B cell (primary cell): ENCODE measurements at regions not wholly inside any gene's neighbourhood (a gene's known extent, or its start where the extent isn't known, plus 50 kb on each side); places are given as distances from the start of the nearest gene placed in this dataset.

Source experiments
- ATAC-seq: fragments of 200-7000 bp; cut with Tn5 transposase; one replicate; pipeline ENCODE4 v1.10.0; 2021; ENCODE audit warnings: low read depth, mild to moderate bottlenecking, moderate number of reproducible peaks, moderate library complexity
- CTCF ChIA-PET: fragments of 350-600 bp; sonication (Branson Sonifier 250); formaldehyde crosslinking; loops from one replicate; lab custom pipeline; 2021; ENCODE audit warnings: antibody characterized with exemption, inconsistent platforms; lab: Charles Lee
- POLR2A ChIA-PET: fragments of 350-600 bp; sonication (Branson Sonifier 250); formaldehyde crosslinking; loops from one replicate; lab custom pipeline; 2021; ENCODE audit warnings: antibody characterized with exemption; lab: Charles Lee
- DNase-seq: peaks from one replicate; pipeline ENCODE4 v3.0.0; 2013
- H2AFZ ChIP-seq: 2 replicates; pipeline ENCODE4 v1.6.1; 2012; ENCODE audit warnings: mild to moderate bottlenecking, low read depth, low read length; ENCODE audit not compliant: insufficient read depth, poor library complexity, severe bottlenecking
- H3K27ac ChIP-seq, 2 donors: 1 replicate in 1 of 2; 2 replicates in 1 of 2; pipeline ENCODE4 v1.5.1; 2012 to 2013; ENCODE audit warnings: low read length in 2 of 2, mild to moderate bottlenecking in 2 of 2, moderate library complexity in 1 of 2
- H3K27me3 ChIP-seq, 4 experiments: fragments of 200-600 bp in 1 of 4; sonication (generic) in 1 of 4; replicated peaks in 1 of 4; 1 replicate in 2 of 4; 2 replicates in 2 of 4; pipeline versions ENCODE4 v1.6.1 to v1.7.0; 2013 to 2016; ENCODE audit warnings: low read length in 3 of 4, mild to moderate bottlenecking in 2 of 4, mixed read lengths in 1 of 4, moderate library complexity in 1 of 4; ENCODE audit not compliant: insufficient read depth in 4 of 4, control insufficient read depth in 3 of 4; ENCODE audit errors: control extremely low read depth in 1 of 4
- H3K36me3 ChIP-seq, 2 experiments: replicated peaks in 1 of 2; 1 replicate in 1 of 2; 2 replicates in 1 of 2; pipeline versions ENCODE4 v1.6.1 to v1.7.1; 2013; ENCODE audit warnings: low read length in 1 of 2; ENCODE audit not compliant: insufficient read depth in 2 of 2, control insufficient read depth in 1 of 2; ENCODE audit errors: control extremely low read depth in 1 of 2, extremely low read depth in 1 of 2
- H3K4me1 ChIP-seq, 2 donors: fragments of 200-600 bp in 1 of 2; sonication (generic) in 1 of 2; 1 replicate in 1 of 2; 2 replicates in 1 of 2; pipeline versions ENCODE4 v1.5.1 to v1.6.1; 2013 to 2017; ENCODE audit warnings: low read length in 2 of 2; ENCODE audit not compliant: control insufficient read depth in 2 of 2, insufficient read depth in 2 of 2
- H3K4me2 ChIP-seq: replicated peaks from 2 replicates; pipeline ENCODE3; 2012; ENCODE audit warnings: mild to moderate bottlenecking, low read depth, low read length; ENCODE audit not compliant: poor library complexity, severe bottlenecking
- H3K4me3 ChIP-seq, 5 experiments: fragments of 200-600 bp in 1 of 5; sonication (generic) in 1 of 5; 1 replicate in 3 of 5; 2 replicates in 2 of 5; pipeline versions ENCODE4 v1.5.1 to v1.7.0; 2011 to 2016; ENCODE audit warnings: low read length in 4 of 5, mild to moderate bottlenecking in 4 of 5, low read depth in 2 of 5, control low read depth in 1 of 5, moderate library complexity in 1 of 5; ENCODE audit not compliant: insufficient read depth in 1 of 5; ENCODE audit errors: control extremely low read depth in 1 of 5, extremely low read depth in 1 of 5
- H3K79me2 ChIP-seq: fragments of 200-600 bp; sonication (generic); one replicate; pipeline ENCODE4 v1.6.0; 2016; ENCODE audit warnings: low read length; ENCODE audit not compliant: control insufficient read depth, insufficient read depth
- H3K9ac ChIP-seq: fragments of 200-600 bp; sonication (generic); 2 replicates; pipeline ENCODE4 v1.6.1; 2017; ENCODE audit warnings: mild to moderate bottlenecking, low read length, moderate library complexity
- H3K9me3 ChIP-seq, 3 donors: one replicate each; pipeline versions ENCODE4 v1.6.1 to v1.7.1; 2013; ENCODE audit warnings: low read length in 2 of 3; ENCODE audit not compliant: control insufficient read depth in 2 of 3, insufficient read depth in 1 of 3; ENCODE audit errors: control extremely low read depth in 1 of 3
- H4K20me1 ChIP-seq: 2 replicates; pipeline ENCODE4 v1.6.0; 2012; ENCODE audit warnings: mild to moderate bottlenecking, low read length; ENCODE audit not compliant: insufficient read depth, control insufficient read depth, poor library complexity, severe bottlenecking
- H3K27ac Mint-ChIP-seq: one replicate; pipeline ENCODE4 v1.8.0; 2021; ENCODE audit warnings: mixed read lengths
- H3K27me3 Mint-ChIP-seq: one replicate; pipeline ENCODE4 v1.8.0; 2021; ENCODE audit warnings: mixed read lengths
- H3K4me1 Mint-ChIP-seq: one replicate; pipeline ENCODE4 v1.8.0; 2021; ENCODE audit warnings: mixed read lengths
- H3K4me3 Mint-ChIP-seq: one replicate; pipeline ENCODE4 v1.8.0; 2021; ENCODE audit warnings: mixed read lengths
- H3K9me3 Mint-ChIP-seq: one replicate; pipeline ENCODE4 v1.8.0; 2022; ENCODE audit warnings: mixed read lengths; ENCODE audit not compliant: insufficient read depth
- EZH2 ChIP-seq: IDR thresholded peaks from 2 replicates; pipeline ENCODE4 v1.6.1; 2012; ENCODE audit warnings: borderline replicate concordance, low read depth, mild to moderate bottlenecking, moderate library complexity, low read length; ENCODE audit not compliant: insufficient read depth, poor library complexity, severe bottlenecking
- WGBS: methylation state at CpG from one replicate; pipeline ENCODE4 v1.1.5; 2013; ENCODE audit warnings: missing lambda C conversion rate; ENCODE audit not compliant: insufficient coverage; 5-methylcytosine and 5-hydroxymethylcytosine counted together
- intact Hi-C: fragments of 100-400 bp; cut with micrococcal nuclease; formaldehyde crosslinking; loops from one replicate; pipeline ENCODE4 v1.10.0; 2022
- TF ChIP-seq, protein P1 (sequence below): fragments of 200-600 bp; IDR thresholded peaks from one replicate; pipeline ENCODE4 v1.8.0; 2022; ENCODE audit warnings: antibody characterized with exemption, mild to moderate bottlenecking

GRCh38 chr9:103649086-103649485 is 445.0 kb upstream of the SMC2 start:
- no peak overlapping the region for H3K27ac Mint-ChIP-seq
- Histone ChIP-seq H3K9ac (no peak overlapping the region), H3K4me2 (no peak overlapping the region), H3K9me3 (no peaks in the 10 kb centered on the region), H3K27ac (no peak overlapping the region), H3K79me2 (no peaks in the 10 kb centered on the region), H3K4me3 (no peak overlapping the region), H4K20me1 (no peaks in the 10 kb centered on the region), H3K36me3 (no peaks in the 10 kb centered on the region), H2AFZ (no peak overlapping the region), H3K27me3 (no peaks in the 10 kb centered on the region), H3K4me1 (no peaks in the 10 kb centered on the region)
- WGBS, result no CpG with 5 or more reads among the region's 1 CpG
- no peaks in the 10 kb centered on the region for H3K9me3 Mint-ChIP-seq
- no peaks in the 10 kb centered on the region for H3K27me3 Mint-ChIP-seq
- H3K4me3 Mint-ChIP-seq, result no peak overlapping the region
- ATAC-seq (no peak), DNase-seq (no peak)
- H3K4me1 Mint-ChIP-seq, result no peaks in the 10 kb centered on the region
- intact Hi-C loops, result no loop called here
- TF ChIP-seq EZH2, result no peak
- TF ChIP-seq, protein P1, sequence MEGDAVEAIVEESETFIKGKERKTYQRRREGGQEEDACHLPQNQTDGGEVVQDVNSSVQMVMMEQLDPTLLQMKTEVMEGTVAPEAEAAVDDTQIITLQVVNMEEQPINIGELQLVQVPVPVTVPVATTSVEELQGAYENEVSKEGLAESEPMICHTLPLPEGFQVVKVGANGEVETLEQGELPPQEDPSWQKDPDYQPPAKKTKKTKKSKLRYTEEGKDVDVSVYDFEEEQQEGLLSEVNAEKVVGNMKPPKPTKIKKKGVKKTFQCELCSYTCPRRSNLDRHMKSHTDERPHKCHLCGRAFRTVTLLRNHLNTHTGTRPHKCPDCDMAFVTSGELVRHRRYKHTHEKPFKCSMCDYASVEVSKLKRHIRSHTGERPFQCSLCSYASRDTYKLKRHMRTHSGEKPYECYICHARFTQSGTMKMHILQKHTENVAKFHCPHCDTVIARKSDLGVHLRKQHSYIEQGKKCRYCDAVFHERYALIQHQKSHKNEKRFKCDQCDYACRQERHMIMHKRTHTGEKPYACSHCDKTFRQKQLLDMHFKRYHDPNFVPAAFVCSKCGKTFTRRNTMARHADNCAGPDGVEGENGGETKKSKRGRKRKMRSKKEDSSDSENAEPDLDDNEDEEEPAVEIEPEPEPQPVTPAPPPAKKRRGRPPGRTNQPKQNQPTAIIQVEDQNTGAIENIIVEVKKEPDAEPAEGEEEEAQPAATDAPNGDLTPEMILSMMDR, result no peak
- ChIA-PET POLR2A (no interaction called here), CTCF (no interaction called here)

GRCh38 chr9:103658156-103658555 is 436.0 kb upstream of the SMC2 start:
- no peak for TF ChIP-seq EZH2
- TF ChIP-seq, protein P1, result no peak
- Histone ChIP-seq H3K36me3 (no peaks in the 10 kb centered on the region), H3K9ac (no peak overlapping the region), H2AFZ (no peak overlapping the region), H3K4me3 (no peak overlapping the region), H3K27me3 (no peaks in the 10 kb centered on the region), H3K4me2 (no peak overlapping the region), H3K4me1 (no peaks in the 10 kb centered on the region), H3K79me2 (no peaks in the 10 kb centered on the region), H4K20me1 (no peaks in the 10 kb centered on the region), H3K9me3 (peaks cover 0 to 8% (median 8%) of the 10 kb centered on the region in 3 donors), H3K27ac (no peak overlapping the region)
- H3K27ac Mint-ChIP-seq, result no peak overlapping the region
- 100% methylated on average over 5 of the region's 5 CpGs for WGBS
- H3K4me1 Mint-ChIP-seq, result no peaks in the 10 kb centered on the region
- intact Hi-C loops, result no loop called here
- H3K9me3 Mint-ChIP-seq, result no peaks in the 10 kb centered on the region
- ChIA-PET POLR2A (no interaction called here), CTCF (no interaction called here)
- ATAC-seq (no peak), DNase-seq (no peak)
- no peak overlapping the region for H3K4me3 Mint-ChIP-seq
- no peaks in the 10 kb centered on the region for H3K27me3 Mint-ChIP-seq
